Prostate gland (tissue), 2 donors: ENCODE measurements at regions not wholly inside any gene's neighbourhood (a gene's known extent, or its start where the extent isn't known, plus 50 kb on each side); places are given as distances from the start of the nearest gene placed in this dataset.

Experiments used
- POLR2AphosphoS5 ChIP-seq: sonication (generic); formaldehyde crosslinking; IDR thresholded peaks from one replicate; pipeline ENCODE4 v1.6.1; 2017; ENCODE audit warnings: antibody characterized with exemption
- TF ChIP-seq, protein P1 (sequence below), 4 experiments: fragments of 200-600 bp in 2 of 4; fragments of 450-650 bp in 2 of 4; sonication (generic) in 2 of 4; IDR thresholded peaks; 1 replicate in 3 of 4; 2 replicates in 1 of 4; pipeline ENCODE4 v1.5.1; 2016 to 2019; ENCODE audit warnings: antibody characterized with exemption in 4 of 4, mild to moderate bottlenecking in 2 of 4, moderate library complexity in 2 of 4

DNA sequence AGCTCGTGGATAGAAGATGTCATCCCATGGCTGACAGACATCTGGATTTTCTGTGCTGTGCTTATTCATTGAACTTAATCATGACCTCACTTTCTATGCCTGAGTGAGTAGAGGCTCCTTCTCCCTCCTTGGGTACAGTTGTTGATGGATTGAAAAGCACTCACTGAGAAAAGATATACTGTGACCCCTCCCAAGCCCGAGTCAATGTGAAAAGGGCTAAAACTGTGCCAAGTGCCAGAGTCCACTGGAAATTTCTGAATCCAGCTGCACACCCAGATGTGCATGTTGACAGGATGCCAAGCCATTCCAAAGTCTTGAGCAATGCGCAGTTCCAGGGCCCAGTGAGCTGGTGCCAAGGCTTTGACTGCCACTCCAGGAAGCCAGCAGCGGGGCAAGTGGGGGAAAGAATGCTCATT is 473.0 kb downstream of the NTRK2 start:
- TF ChIP-seq, protein P1, sequence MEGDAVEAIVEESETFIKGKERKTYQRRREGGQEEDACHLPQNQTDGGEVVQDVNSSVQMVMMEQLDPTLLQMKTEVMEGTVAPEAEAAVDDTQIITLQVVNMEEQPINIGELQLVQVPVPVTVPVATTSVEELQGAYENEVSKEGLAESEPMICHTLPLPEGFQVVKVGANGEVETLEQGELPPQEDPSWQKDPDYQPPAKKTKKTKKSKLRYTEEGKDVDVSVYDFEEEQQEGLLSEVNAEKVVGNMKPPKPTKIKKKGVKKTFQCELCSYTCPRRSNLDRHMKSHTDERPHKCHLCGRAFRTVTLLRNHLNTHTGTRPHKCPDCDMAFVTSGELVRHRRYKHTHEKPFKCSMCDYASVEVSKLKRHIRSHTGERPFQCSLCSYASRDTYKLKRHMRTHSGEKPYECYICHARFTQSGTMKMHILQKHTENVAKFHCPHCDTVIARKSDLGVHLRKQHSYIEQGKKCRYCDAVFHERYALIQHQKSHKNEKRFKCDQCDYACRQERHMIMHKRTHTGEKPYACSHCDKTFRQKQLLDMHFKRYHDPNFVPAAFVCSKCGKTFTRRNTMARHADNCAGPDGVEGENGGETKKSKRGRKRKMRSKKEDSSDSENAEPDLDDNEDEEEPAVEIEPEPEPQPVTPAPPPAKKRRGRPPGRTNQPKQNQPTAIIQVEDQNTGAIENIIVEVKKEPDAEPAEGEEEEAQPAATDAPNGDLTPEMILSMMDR (IDR thresholded peaks at IDR 0.05): no peak
- no peak for TF ChIP-seq POLR2AphosphoS5
